Hepatocyte (in vitro differentiated cells): ENCODE measurements at regions not wholly inside any gene's neighbourhood (a gene's known extent, or its start where the extent isn't known, plus 50 kb on each side); places are given as distances from the start of the nearest gene placed in this dataset.

Source experiments
- DNase-seq: peaks from one replicate; pipeline ENCODE4 v3.0.0-alpha.2; 2016; ENCODE audit warnings: low spot score
- H2AFZ ChIP-seq: fragments of 200-600 bp; sonication (generic); 2 replicates; pipeline ENCODE4 v1.6.0; 2016; ENCODE audit warnings: antibody characterized with exemption, mild to moderate bottlenecking
- H3K27ac ChIP-seq: fragments of 200-600 bp; sonication (generic); 2 replicates; pipeline ENCODE4 v1.5.1; 2016; ENCODE audit warnings: mild to moderate bottlenecking
- H3K27me3 ChIP-seq: fragments of 200-600 bp; sonication (generic); 2 replicates; pipeline ENCODE4 v1.6.1; 2016
- H3K36me3 ChIP-seq: fragments of 200-600 bp; sonication (generic); replicated peaks from 2 replicates; pipeline ENCODE4 v1.5.1; 2016; ENCODE audit warnings: low read depth; ENCODE audit not compliant: insufficient read depth
- H3K4me1 ChIP-seq: fragments of 200-600 bp; sonication (generic); 2 replicates; pipeline ENCODE4 v1.5.1; 2016; ENCODE audit warnings: mild to moderate bottlenecking, moderate library complexity; ENCODE audit not compliant: insufficient read depth
- H3K4me2 ChIP-seq: fragments of 200-600 bp; sonication (generic); 2 replicates; pipeline ENCODE4 v1.6.0; 2016
- H3K4me3 ChIP-seq: fragments of 200-600 bp; sonication (generic); 2 replicates; pipeline ENCODE4 v1.5.1; 2016; ENCODE audit warnings: mild to moderate bottlenecking
- H3K79me2 ChIP-seq: fragments of 200-600 bp; sonication (generic); 2 replicates; pipeline ENCODE4 v1.6.0; 2017; ENCODE audit warnings: mild to moderate bottlenecking
- H3K9me2 ChIP-seq: fragments of 200-600 bp; sonication (generic); replicated peaks from 2 replicates; pipeline ENCODE4 v1.6.0; 2017; ENCODE audit warnings: mild to moderate bottlenecking; ENCODE audit not compliant: insufficient read depth
- H3K9me3 ChIP-seq: fragments of 200-600 bp; sonication (generic); 2 replicates; pipeline ENCODE4 v1.5.1; 2016; ENCODE audit warnings: low read depth, mild to moderate bottlenecking
- H4K20me1 ChIP-seq: fragments of 200-600 bp; sonication (generic); 2 replicates; pipeline ENCODE4 v1.6.0; 2016; ENCODE audit warnings: mild to moderate bottlenecking; ENCODE audit not compliant: insufficient read depth, poor library complexity, severe bottlenecking
- EZH2 ChIP-seq: fragments of 200-600 bp; sonication (generic); IDR thresholded peaks from 2 replicates; pipeline ENCODE4 v1.6.1; 2016; ENCODE audit warnings: antibody characterized with exemption, mild to moderate bottlenecking, borderline replicate concordance
- EZH2phosphoT487 ChIP-seq: fragments of 200-600 bp; sonication (generic); IDR thresholded peaks from one replicate; pipeline ENCODE4 v1.6.1; 2018; ENCODE audit warnings: antibody characterized with exemption, mild to moderate bottlenecking, low read depth, moderate library complexity; ENCODE audit not compliant: unreplicated experiment, severe bottlenecking
- WGBS: methylation state at CpG from one replicate; pipeline ENCODE4 v1.1.6; 2016; ENCODE audit warnings: low lambda C conversion rate; ENCODE audit errors: missing lambda C conversion rate; 5-methylcytosine and 5-hydroxymethylcytosine counted together
- TF ChIP-seq, protein P1 (sequence below): fragments of 200-600 bp; sonication (generic); IDR thresholded peaks from 2 replicates; pipeline ENCODE4 v1.5.1; 2016; ENCODE audit warnings: antibody characterized with exemption, mild to moderate bottlenecking; ENCODE audit not compliant: poor library complexity

DNA sequence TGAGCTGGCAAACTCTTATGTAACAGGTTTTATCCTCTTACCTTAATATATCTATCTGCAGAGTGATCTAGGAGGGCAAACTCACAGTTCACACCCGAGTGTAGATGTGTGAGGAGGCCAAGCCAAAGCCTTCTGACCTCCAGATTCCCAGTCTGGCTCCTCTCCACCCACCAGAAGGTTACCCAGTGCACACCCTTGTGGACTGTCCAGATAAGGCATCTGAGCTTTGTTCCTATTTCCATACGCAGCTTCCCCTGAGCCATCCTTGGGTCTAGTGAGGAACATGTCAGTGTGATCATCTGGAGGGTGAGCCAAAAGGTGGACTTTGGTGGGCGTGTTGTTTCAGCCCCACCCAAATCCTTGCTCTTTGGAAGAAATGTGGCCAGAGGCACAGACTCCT lies 203.0 kb upstream of the MEOX2 start:
- Histone ChIP-seq H3K9me3 (no peaks in the 10 kb centered on the region), H3K36me3 (no peaks in the 10 kb centered on the region), H3K27me3 (no peaks in the 10 kb centered on the region), H3K27ac (no peak overlapping the region), H3K4me1 (peaks cover 6% of the 10 kb centered on the region), H2AFZ (no peak overlapping the region), H3K4me2 (no peak overlapping the region), H4K20me1 (no peaks in the 10 kb centered on the region), H3K79me2 (no peaks in the 10 kb centered on the region), H3K4me3 (no peak overlapping the region), H3K9me2 (no peaks in the 10 kb centered on the region)
- DNase-seq = peak; percentile 14
- TF ChIP-seq, protein P1, sequence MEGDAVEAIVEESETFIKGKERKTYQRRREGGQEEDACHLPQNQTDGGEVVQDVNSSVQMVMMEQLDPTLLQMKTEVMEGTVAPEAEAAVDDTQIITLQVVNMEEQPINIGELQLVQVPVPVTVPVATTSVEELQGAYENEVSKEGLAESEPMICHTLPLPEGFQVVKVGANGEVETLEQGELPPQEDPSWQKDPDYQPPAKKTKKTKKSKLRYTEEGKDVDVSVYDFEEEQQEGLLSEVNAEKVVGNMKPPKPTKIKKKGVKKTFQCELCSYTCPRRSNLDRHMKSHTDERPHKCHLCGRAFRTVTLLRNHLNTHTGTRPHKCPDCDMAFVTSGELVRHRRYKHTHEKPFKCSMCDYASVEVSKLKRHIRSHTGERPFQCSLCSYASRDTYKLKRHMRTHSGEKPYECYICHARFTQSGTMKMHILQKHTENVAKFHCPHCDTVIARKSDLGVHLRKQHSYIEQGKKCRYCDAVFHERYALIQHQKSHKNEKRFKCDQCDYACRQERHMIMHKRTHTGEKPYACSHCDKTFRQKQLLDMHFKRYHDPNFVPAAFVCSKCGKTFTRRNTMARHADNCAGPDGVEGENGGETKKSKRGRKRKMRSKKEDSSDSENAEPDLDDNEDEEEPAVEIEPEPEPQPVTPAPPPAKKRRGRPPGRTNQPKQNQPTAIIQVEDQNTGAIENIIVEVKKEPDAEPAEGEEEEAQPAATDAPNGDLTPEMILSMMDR = peak; percentile 25
- no peak for TF ChIP-seq EZH2
- WGBS = 81% methylated on average over 3 of the region's 3 CpGs

DNA sequence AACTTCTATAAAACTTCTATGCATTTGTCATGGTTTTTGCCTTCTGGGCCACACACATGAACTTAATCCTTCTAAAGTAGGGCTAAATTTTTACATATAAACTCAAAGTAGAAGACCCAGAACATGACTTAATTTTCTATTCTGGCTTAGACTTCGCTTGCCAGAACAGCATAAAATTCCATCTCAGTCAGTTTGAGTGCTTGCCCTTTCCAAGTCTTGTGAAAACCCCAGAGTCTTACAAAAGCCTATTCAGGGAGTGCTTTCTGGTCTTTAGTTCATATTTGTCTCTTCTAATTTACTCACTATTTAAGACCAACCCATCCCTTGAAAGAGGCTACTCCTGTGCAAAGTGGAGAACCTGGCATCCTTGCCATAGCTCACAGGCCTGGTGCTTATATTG lies 201.6 kb upstream of the MEOX2 start:
- Histone ChIP-seq H3K27ac (no peak overlapping the region), H3K9me2 (no peaks in the 10 kb centered on the region), H2AFZ (no peak overlapping the region), H4K20me1 (no peaks in the 10 kb centered on the region), H3K4me3 (no peak overlapping the region), H3K9me3 (no peaks in the 10 kb centered on the region), H3K4me2 (no peak overlapping the region), H3K79me2 (no peaks in the 10 kb centered on the region), H3K36me3 (no peaks in the 10 kb centered on the region), H3K27me3 (no peaks in the 10 kb centered on the region), H3K4me1 (peaks cover 6% of the 10 kb centered on the region)
- 93% methylated on average over 1 of the region's 1 CpG for WGBS
- DNase-seq = no peak
- no peak for TF ChIP-seq EZH2phosphoT487
- TF ChIP-seq, protein P1 = no peak
- no peak for TF ChIP-seq EZH2

DNA sequence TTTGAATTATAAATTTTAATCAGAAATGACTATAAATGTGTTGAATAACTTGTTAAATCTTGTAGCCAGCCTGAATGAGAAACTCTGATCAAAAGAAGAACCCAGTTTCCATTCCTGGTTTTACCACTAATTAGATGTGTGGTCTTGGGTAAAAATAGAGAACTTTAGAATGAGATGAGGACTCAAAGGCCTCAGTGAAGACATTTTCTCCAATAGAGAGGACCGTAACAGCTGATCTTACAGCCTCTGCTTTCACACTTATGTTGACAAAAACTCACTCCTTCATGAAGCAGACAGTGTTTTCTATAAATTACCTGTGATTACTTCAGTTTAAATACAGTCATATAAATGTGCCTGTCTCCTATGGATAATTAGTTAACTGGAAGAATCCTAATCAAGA lies 200.1 kb upstream of the MEOX2 start:
- no peak overlapping the region for H3K27ac ChIP-seq
- H3K9me3 ChIP-seq = no peaks in the 10 kb centered on the region
- H3K4me2 ChIP-seq = no peak overlapping the region
- 91% methylated on average over 1 of the region's 1 CpG for WGBS
- DNase-seq = no peak
- no peaks in the 10 kb centered on the region for H3K27me3 ChIP-seq
- peaks cover 5% of the 10 kb centered on the region for H3K4me1 ChIP-seq
- no peaks in the 10 kb centered on the region for H3K36me3 ChIP-seq
- no peak overlapping the region for H3K4me3 ChIP-seq
- no peaks in the 10 kb centered on the region for H3K79me2 ChIP-seq
- no peaks in the 10 kb centered on the region for H4K20me1 ChIP-seq
- no peak for TF ChIP-seq EZH2phosphoT487
- TF ChIP-seq EZH2 = no peak
- TF ChIP-seq, protein P1 = no peak
- H3K9me2 ChIP-seq = no peaks in the 10 kb centered on the region
- H2AFZ ChIP-seq = no peak overlapping the region

DNA sequence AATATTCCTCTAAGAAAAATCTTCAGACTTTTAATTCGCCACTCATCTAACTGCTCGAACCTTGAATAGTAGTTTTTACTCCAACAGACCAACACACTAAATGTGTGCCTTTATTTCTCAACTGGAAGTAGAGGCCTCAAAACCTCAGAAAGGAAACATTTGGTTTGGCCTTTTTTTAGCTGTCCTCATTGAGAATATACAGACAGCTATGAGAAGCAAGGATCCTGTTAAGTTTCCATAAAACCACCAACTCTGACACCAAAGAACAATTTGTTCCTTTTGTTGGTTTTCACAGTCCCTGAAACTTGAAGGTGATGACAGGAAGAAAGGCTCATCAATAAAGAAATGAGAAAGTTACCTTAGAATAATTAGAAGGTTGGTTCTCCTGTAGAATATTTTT lies 199.2 kb upstream of the MEOX2 start:
- Histone ChIP-seq H2AFZ (no peak overlapping the region), H3K4me1 (no peaks in the 10 kb centered on the region), H3K9me3 (no peaks in the 10 kb centered on the region), H3K79me2 (no peaks in the 10 kb centered on the region), H4K20me1 (no peaks in the 10 kb centered on the region), H3K4me3 (no peak overlapping the region), H3K4me2 (no peak overlapping the region), H3K36me3 (no peaks in the 10 kb centered on the region), H3K9me2 (no peaks in the 10 kb centered on the region), H3K27ac (no peak overlapping the region), H3K27me3 (no peaks in the 10 kb centered on the region)
- WGBS = 95% methylated on average over 2 of the region's 2 CpGs
- DNase-seq = no peak
- TF ChIP-seq, protein P1 = no peak
- TF ChIP-seq EZH2 (no peak), EZH2phosphoT487 (no peak)
